ENCODE measurements at regions not wholly inside any gene's neighbourhood (a gene's known extent, or its start where the extent isn't known, plus 50 kb on each side); places are given as distances from the start of the nearest gene placed in this dataset.

DNA sequence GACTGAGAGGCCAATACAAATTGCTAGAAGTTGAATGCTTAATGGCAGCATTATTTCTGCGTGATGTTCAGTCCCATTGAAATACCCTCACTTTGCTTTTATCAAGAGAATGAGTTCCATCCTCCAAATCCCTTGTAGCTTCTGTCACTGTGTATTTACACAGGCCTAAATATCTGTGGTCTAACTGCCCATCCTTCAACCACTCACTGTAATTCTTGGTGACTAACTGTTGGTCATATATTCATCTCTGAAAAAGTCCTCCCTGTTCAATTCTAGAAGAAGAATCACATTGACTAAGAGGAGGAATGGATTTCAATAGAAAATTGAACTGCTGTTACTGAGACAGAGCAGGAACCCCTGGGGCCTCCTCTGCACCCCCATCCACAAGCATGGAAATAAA, 74.2 kb upstream of the L3MBTL4 start:
- Histone ChIP-seq H3K23me2 (ENCODE audit: low read depth, low read length) (no peaks in the 10 kb centered on the region), H4K91ac (replicated peaks; ENCODE audit: insufficient read length, low read length) (peak overlapping the region; percentile 3), H3K4me1 (replicated peaks in 1 of 4; ENCODE audit: control insufficient read depth in 3 of 4, insufficient read depth in 4 of 4, low read length in 3 of 4) (peaks cover 5 to 16% (median 9%) of the 10 kb centered on the region in 4 experiments; a peak in 6 of 7 replicates), H3K36me3 (ENCODE audit: control insufficient read depth in 2 of 4, insufficient read depth in 4 of 4, low read length in 3 of 4) (no peaks in the 10 kb centered on the region), H3K56ac (replicated peaks; ENCODE audit: insufficient read length, low read depth, low read length) (no peak overlapping the region), H2BK20ac (ENCODE audit: low read length) (peak overlapping the region; percentile 40; the same call in 1 of the 2 replicates), H2AFZ (ENCODE audit: low read length) (no peak overlapping the region), H4K8ac (ENCODE audit: extremely low read depth, insufficient read depth, low read length) (no peak overlapping the region), H2BK5ac (ENCODE audit: low read depth, low read length) (peak overlapping the region; percentile 22; the same call in 1 of the 2 replicates), H3K4me3 (ENCODE audit: extremely low read depth in 1 of 4, insufficient read depth in 2 of 4, low read depth in 3 of 4, low read length in 4 of 4) (no peak overlapping the region), H3K79me2 (ENCODE audit: control insufficient read depth in 1 of 2, insufficient read depth in 2 of 2, low read length in 2 of 2) (no peaks in the 10 kb centered on the region), H3K79me1 (ENCODE audit: low read depth, low read length) (no peaks in the 10 kb centered on the region), H4K5ac (ENCODE audit: insufficient read length, low read depth, low read length) (no peak overlapping the region), H3K18ac (ENCODE audit: extremely low read depth, low read length) (no peak overlapping the region; the same call in 1 of the 2 replicates), H3K27ac (ENCODE audit: low read depth, low read length) (no peak overlapping the region), H3K27me3 (replicated peaks in 1 of 4; ENCODE audit: control insufficient read depth in 3 of 4, extremely low read depth in 1 of 4, insufficient read depth in 3 of 4, low read length in 3 of 4) (no peaks in the 10 kb centered on the region), H2BK15ac (ENCODE audit: low read length) (no peak overlapping the region), H3K23ac (ENCODE audit: insufficient read length) (no peak overlapping the region), H3K4ac (replicated peaks; ENCODE audit: insufficient read length, low read depth, low read length) (no peak overlapping the region), H2BK12ac (ENCODE audit: low read depth, low read length) (no peak overlapping the region), H2AK5ac (ENCODE audit: low read depth, low read length) (no peak overlapping the region), H3K14ac (ENCODE audit: insufficient read length) (no peak overlapping the region), H4K20me1 (replicated peaks in 1 of 2; ENCODE audit: control insufficient read depth in 1 of 2, insufficient read depth in 2 of 2, low read length in 2 of 2) (no peaks in the 10 kb centered on the region), H2BK120ac (replicated peaks; ENCODE audit: low read depth, low read length) (no peak overlapping the region), H3K9me3 (ENCODE audit: insufficient read depth in 2 of 2, low read depth in 1 of 2, low read length in 1 of 2) (no peaks in the 10 kb centered on the region), H3K9ac (replicated peaks in 1 of 4; ENCODE audit: extremely low read depth in 1 of 4, low read depth in 3 of 4, low read length in 3 of 4) (no peak overlapping the region), H3K4me2 (ENCODE audit: insufficient read depth in 1 of 2, low read depth in 2 of 2, low read length in 2 of 2) (no peak overlapping the region)
- ChIA-PET CTCF (ENCODE audit: partially characterized antibody) (no interaction called here), POLR2A (ENCODE audit: partially characterized antibody) (no interaction called here)
- FAIRE-seq (no peak), DNase-seq (ENCODE audit: low read depth in 1 of 2, low spot score in 2 of 2) (no peak)
- TF ChIP-seq JUND (IDR thresholded peaks at IDR 0.05; ENCODE audit: low read length) (no peak), FOSL1 (IDR thresholded peaks at IDR 0.05; ENCODE audit: insufficient read depth, low read depth, low read length) (no peak), POU5F1 (IDR thresholded peaks at IDR 0.05; ENCODE audit: low read depth, low read length) (no peak), TCF12 (IDR thresholded peaks at IDR 0.05; ENCODE audit: low read depth, low read length) (no peak), HDAC2 (IDR thresholded peaks at IDR 0.05; ENCODE audit: borderline replicate concordance in 1 of 2, low read depth in 2 of 2, low read length in 2 of 2) (no peak), SP2 (IDR thresholded peaks at IDR 0.05; ENCODE audit: low read length) (no peak), RXRA (IDR thresholded peaks at IDR 0.05; ENCODE audit: insufficient read depth, low read depth, low read length) (no peak), POLR2AphosphoS5 (IDR thresholded peaks at IDR 0.05; ENCODE audit: low read depth, low read length) (no peak), SIRT6 (IDR thresholded peaks at IDR 0.05; ENCODE audit: low read length) (no peak), BCL11A (IDR thresholded peaks at IDR 0.05; ENCODE audit: low read depth in 2 of 2, low read length in 2 of 2) (no peak), BRCA1 (IDR thresholded peaks at IDR 0.05; ENCODE audit: low read depth, low read length) (no peak), SP1 (IDR thresholded peaks at IDR 0.05; ENCODE audit: low read depth, low read length) (no peak), HDAC6 (IDR thresholded peaks at IDR 0.05; ENCODE audit: low read depth, low read length) (no peak), TAF1 (IDR thresholded peaks at IDR 0.05; ENCODE audit: low read depth, low read length) (no peak), RFX5 (IDR thresholded peaks at IDR 0.05; ENCODE audit: borderline replicate concordance, low read depth, low read length) (no peak)
- 96% methylated on average over 1 of the region's 1 CpG; no CpG with 5 or more reads in 1 of the 2 experiments for WGBS, 2 experiments (ENCODE audit: extremely low coverage in 1 of 2, insufficient coverage in 1 of 2, insufficient read length in 1 of 2, insufficient replicate concordance in 2 of 2, low coverage in 1 of 2, low lambda C conversion rate in 2 of 2, missing lambda C conversion rate in 1 of 2)
